ENCODE measurements at regions not wholly inside any gene's neighbourhood (a gene's known extent, or its start where the extent isn't known, plus 50 kb on each side); places are given as distances from the start of the nearest gene placed in this dataset.

DNA sequence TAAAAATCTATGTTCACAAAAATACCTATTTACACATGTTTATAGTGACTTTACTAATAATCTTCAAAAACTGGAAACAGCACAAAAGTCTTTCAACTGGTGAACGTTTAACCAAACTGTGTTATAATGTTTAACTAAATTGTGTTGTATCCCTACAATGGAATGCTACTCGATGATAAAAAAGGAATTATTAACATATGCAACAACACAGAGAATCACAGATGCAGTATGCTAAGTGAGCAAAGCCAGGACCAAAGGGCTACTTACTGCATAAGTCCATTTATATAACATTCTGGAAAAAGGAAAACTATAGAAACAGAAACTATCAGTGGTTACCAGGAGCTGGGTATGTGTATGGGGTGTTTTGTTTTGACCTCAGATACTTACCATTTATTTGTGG lies 602.2 kb upstream of the BTBD3 start (continued):
- TF ChIP-seq, protein P1, sequence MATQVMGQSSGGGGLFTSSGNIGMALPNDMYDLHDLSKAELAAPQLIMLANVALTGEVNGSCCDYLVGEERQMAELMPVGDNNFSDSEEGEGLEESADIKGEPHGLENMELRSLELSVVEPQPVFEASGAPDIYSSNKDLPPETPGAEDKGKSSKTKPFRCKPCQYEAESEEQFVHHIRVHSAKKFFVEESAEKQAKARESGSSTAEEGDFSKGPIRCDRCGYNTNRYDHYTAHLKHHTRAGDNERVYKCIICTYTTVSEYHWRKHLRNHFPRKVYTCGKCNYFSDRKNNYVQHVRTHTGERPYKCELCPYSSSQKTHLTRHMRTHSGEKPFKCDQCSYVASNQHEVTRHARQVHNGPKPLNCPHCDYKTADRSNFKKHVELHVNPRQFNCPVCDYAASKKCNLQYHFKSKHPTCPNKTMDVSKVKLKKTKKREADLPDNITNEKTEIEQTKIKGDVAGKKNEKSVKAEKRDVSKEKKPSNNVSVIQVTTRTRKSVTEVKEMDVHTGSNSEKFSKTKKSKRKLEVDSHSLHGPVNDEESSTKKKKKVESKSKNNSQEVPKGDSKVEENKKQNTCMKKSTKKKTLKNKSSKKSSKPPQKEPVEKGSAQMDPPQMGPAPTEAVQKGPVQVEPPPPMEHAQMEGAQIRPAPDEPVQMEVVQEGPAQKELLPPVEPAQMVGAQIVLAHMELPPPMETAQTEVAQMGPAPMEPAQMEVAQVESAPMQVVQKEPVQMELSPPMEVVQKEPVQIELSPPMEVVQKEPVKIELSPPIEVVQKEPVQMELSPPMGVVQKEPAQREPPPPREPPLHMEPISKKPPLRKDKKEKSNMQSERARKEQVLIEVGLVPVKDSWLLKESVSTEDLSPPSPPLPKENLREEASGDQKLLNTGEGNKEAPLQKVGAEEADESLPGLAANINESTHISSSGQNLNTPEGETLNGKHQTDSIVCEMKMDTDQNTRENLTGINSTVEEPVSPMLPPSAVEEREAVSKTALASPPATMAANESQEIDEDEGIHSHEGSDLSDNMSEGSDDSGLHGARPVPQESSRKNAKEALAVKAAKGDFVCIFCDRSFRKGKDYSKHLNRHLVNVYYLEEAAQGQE (IDR thresholded peaks at IDR 0.05; ENCODE audit: low read depth, low read length), result no peak
- no peak for TF ChIP-seq EP300 (IDR thresholded peaks at IDR 0.05; ENCODE audit: borderline replicate concordance in 1 of 2, control insufficient read depth in 1 of 2, low read depth in 2 of 2, low read length in 2 of 2)

DNA sequence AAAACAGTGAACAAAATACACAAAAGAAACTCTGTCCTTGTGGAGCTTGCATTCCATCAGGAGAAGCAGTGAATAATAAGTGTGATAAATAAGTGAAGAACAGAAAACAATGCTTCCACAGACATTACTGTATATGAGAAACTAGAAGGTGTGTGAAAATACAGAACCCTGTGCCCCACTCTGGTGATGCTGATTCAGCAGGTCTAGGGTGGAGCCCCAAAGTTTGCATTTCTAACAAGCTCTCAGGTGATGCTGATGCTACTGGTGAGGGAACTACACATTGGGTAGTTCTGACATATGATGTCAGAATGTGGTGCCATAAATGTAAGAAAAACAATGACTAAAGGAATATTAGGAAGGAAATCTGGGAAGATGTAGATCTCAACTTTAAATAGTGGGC lies 601.4 kb upstream of the BTBD3 start:
- SMC1A ChIA-PET (ENCODE audit: uncharacterized antibody, unreplicated experiment), result interaction anchor here (1.1 to 2.9 kb wide), 2 partner anchors 13 to 14 kb away, joined by 4 to 10 read pairs; no protein-coding TSS in a partner anchor
- no peak for ATAC-seq
- RAD21 ChIA-PET (ENCODE audit: unreplicated experiment), result interaction anchor here (0.7 kb wide), 1 partner anchor 12 kb away, joined by 5 read pairs; no protein-coding TSS in a partner anchor
- no peak for FAIRE-seq
- no TSS peak for BruUV-seq (replicated peaks)
- no peaks in the 10 kb centered on the region for H3K36me3 ChIP-seq (ENCODE audit: control insufficient read depth in 2 of 2, insufficient read depth in 2 of 2, low read length in 1 of 2)
- H3K4me3 ChIP-seq, result no peak overlapping the region
- no peaks in the 10 kb centered on the region for H3K27me3 ChIP-seq (replicated peaks in 1 of 2; ENCODE audit: control insufficient read depth in 2 of 2, insufficient read depth in 2 of 2, low read length in 1 of 2)
- H2AFZ ChIP-seq (ENCODE audit: control insufficient read depth, low read depth, low read length), result no peak overlapping the region
- CTCF ChIA-PET, result interaction anchor here (1.2 to 2.0 kb wide), 3 partner anchors 11 to 107 kb away, joined by 3 to 5 read pairs (median 5); no protein-coding TSS in a partner anchor
- H3K4me2 ChIP-seq (ENCODE audit: control insufficient read depth, insufficient read depth), result no peak overlapping the region
- H3K4me1 ChIP-seq (ENCODE audit: control insufficient read depth, insufficient read depth, low read length), result no peaks in the 10 kb centered on the region
- POLR2A ChIA-PET, result no interaction called here
- no peak for DNase-seq (ENCODE audit: low read depth, low spot score)
- no peak overlapping the region for H3K27ac ChIP-seq (ENCODE audit: control insufficient read depth, insufficient read depth)
- no peaks in the 10 kb centered on the region for H3K79me2 ChIP-seq (ENCODE audit: control insufficient read depth, insufficient read depth, low read length)
- H3K9ac ChIP-seq (ENCODE audit: control insufficient read depth, insufficient read depth, low read length), result no peak overlapping the region
- no peaks in the 10 kb centered on the region for H3K9me3 ChIP-seq (replicated peaks; ENCODE audit: control insufficient read depth, insufficient read depth, low read length)
- H4K20me1 ChIP-seq (ENCODE audit: control insufficient read depth, insufficient read depth), result no peaks in the 10 kb centered on the region
- intact Hi-C loops (cut with micrococcal nuclease; ENCODE audit: unreplicated experiment) (no loop called here), in situ Hi-C loops (cut with MboI) (no loop called here)
- TF ChIP-seq, protein P2, sequence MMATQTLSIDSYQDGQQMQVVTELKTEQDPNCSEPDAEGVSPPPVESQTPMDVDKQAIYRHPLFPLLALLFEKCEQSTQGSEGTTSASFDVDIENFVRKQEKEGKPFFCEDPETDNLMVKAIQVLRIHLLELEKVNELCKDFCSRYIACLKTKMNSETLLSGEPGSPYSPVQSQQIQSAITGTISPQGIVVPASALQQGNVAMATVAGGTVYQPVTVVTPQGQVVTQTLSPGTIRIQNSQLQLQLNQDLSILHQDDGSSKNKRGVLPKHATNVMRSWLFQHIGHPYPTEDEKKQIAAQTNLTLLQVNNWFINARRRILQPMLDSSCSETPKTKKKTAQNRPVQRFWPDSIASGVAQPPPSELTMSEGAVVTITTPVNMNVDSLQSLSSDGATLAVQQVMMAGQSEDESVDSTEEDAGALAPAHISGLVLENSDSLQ (IDR thresholded peaks at IDR 0.05), result no peak
- no peak for TF ChIP-seq SPI1 (IDR thresholded peaks at IDR 0.05; ENCODE audit: borderline replicate concordance, insufficient read depth, low read depth, low read length)
- no peak for TF ChIP-seq JUNB (IDR thresholded peaks at IDR 0.05)
- no peak for TF ChIP-seq POLR2AphosphoS2 (IDR thresholded peaks at IDR 0.05; ENCODE audit: low read depth, low read length)
- no peak for TF ChIP-seq TCF7 (IDR thresholded peaks at IDR 0.05; ENCODE audit: borderline replicate concordance)
- no peak for TF ChIP-seq IKZF1 (conservative IDR thresholded peaks at IDR 0.05)
- TF ChIP-seq NFIC (IDR thresholded peaks at IDR 0.05; ENCODE audit: low read depth, low read length), result no peak

Data from GM12878 (cell line).